ENCODE measurements at regions not wholly inside any gene's neighbourhood (a gene's known extent, or its start where the extent isn't known, plus 50 kb on each side); places are given as distances from the start of the nearest gene placed in this dataset.

GRCh38 chr9:120265791-120266190 is 314.2 kb downstream of the CDK5RAP2 start:
- TF ChIP-seq CTCF (IDR thresholded peaks at IDR 0.05; ENCODE audit: low read depth, low read length) = no peak
- DNase-seq = no peak
- Histone ChIP-seq H3K9me3 (no peaks in the 10 kb centered on the region), H3K27me3 (no peaks in the 10 kb centered on the region), H3K36me3 (no peaks in the 10 kb centered on the region), H3K4me3 (ENCODE audit: low read depth, low read length) (no peak overlapping the region), H3K4me1 (no peaks in the 10 kb centered on the region)

GRCh38 chr9:120264528-120264927 is 315.4 kb downstream of the CDK5RAP2 start:
- H3K27me3 ChIP-seq = no peaks in the 10 kb centered on the region
- DNase-seq = no peak
- no peaks in the 10 kb centered on the region for H3K4me1 ChIP-seq
- TF ChIP-seq CTCF (IDR thresholded peaks at IDR 0.05; ENCODE audit: low read depth, low read length) = no peak
- H3K36me3 ChIP-seq = no peaks in the 10 kb centered on the region
- H3K4me3 ChIP-seq (ENCODE audit: low read depth, low read length) = no peak overlapping the region
- no peaks in the 10 kb centered on the region for H3K9me3 ChIP-seq

- no peaks in the 10 kb centered on the region for H3K4me1 ChIP-seq
- H3K9me3 ChIP-seq = no peaks in the 10 kb centered on the region
- H3K36me3 ChIP-seq = no peaks in the 10 kb centered on the region
- no peak for DNase-seq
- no peak overlapping the region for H3K4me3 ChIP-seq (ENCODE audit: low read depth, low read length)
- TF ChIP-seq CTCF (IDR thresholded peaks at IDR 0.05; ENCODE audit: low read depth, low read length) = no peak
- H3K27me3 ChIP-seq = no peaks in the 10 kb centered on the region
Observed at GRCh38 chr9:120263836-120264235, 316.1 kb downstream of the CDK5RAP2 start.

GRCh38 chr9:120261419-120261818 is 318.5 kb downstream of the CDK5RAP2 start:
- Histone ChIP-seq H3K9me3 (no peaks in the 10 kb centered on the region), H3K4me1 (no peaks in the 10 kb centered on the region), H3K36me3 (no peaks in the 10 kb centered on the region), H3K4me3 (ENCODE audit: low read depth, low read length) (no peak overlapping the region), H3K27me3 (no peaks in the 10 kb centered on the region; the same call in 1 of the 2 replicates)
- no peak for DNase-seq
- no peak for TF ChIP-seq CTCF (IDR thresholded peaks at IDR 0.05; ENCODE audit: low read depth, low read length)

GRCh38 chr9:120259100-120259499 is 320.9 kb downstream of the CDK5RAP2 start:
- Histone ChIP-seq H3K9me3 (no peaks in the 10 kb centered on the region), H3K27me3 (no peaks in the 10 kb centered on the region; the same call in 1 of the 2 replicates), H3K36me3 (no peaks in the 10 kb centered on the region), H3K4me1 (no peaks in the 10 kb centered on the region), H3K4me3 (ENCODE audit: low read depth, low read length) (no peak overlapping the region)
- no peak for DNase-seq
- TF ChIP-seq CTCF (IDR thresholded peaks at IDR 0.05; ENCODE audit: low read depth, low read length) = no peak

GRCh38 chr9:120258096-120258495 is 321.9 kb downstream of the CDK5RAP2 start:
- DNase-seq = no peak
- no peak for TF ChIP-seq CTCF (IDR thresholded peaks at IDR 0.05; ENCODE audit: low read depth, low read length)
- H3K4me1 ChIP-seq = no peaks in the 10 kb centered on the region

More at GRCh38 chr9:120258096-120258495, 321.9 kb downstream of the CDK5RAP2 start:
- Histone ChIP-seq H3K4me3 (ENCODE audit: low read depth, low read length) (no peak overlapping the region), H3K27me3 (no peaks in the 10 kb centered on the region; the same call in 1 of the 2 replicates), H3K36me3 (no peaks in the 10 kb centered on the region), H3K9me3 (no peaks in the 10 kb centered on the region)
